ENCODE measurements at regions not wholly inside any gene's neighbourhood (a gene's known extent, or its start where the extent isn't known, plus 50 kb on each side); places are given as distances from the start of the nearest gene placed in this dataset.
"Not testable (repeated sequence)": the region's sequence is repeated elsewhere in the genome, so short reads cannot be mapped to it uniquely, and the experiment has no call there.

GRCh38 chr3:109396806-109397205, 59.5 kb upstream of the DPPA4 start:
- no peak for TF ChIP-seq EZH2 (IDR thresholded peaks at IDR 0.05; ENCODE audit: borderline replicate concordance, low read depth, low read length, severe bottlenecking)
- TF ChIP-seq CTCF (IDR thresholded peaks at IDR 0.05; ENCODE audit: borderline replicate concordance, extremely low read depth, low read length, poor library complexity, severe bottlenecking), result no peak
- no peak overlapping the region for H2AFZ ChIP-seq (ENCODE audit: low read depth, low read length)

GRCh38 chr3:109393728-109394127, 56.4 kb upstream of the DPPA4 start:
- not testable (repeated sequence) for H4K20me1 ChIP-seq (ENCODE audit: insufficient read depth, low read length); H2AFZ ChIP-seq (ENCODE audit: low read depth, low read length); H3K9ac ChIP-seq (ENCODE audit: low read depth, low read length); H3K27me3 ChIP-seq (ENCODE audit: insufficient read depth, low read length, poor library complexity); H3K36me3 ChIP-seq (ENCODE audit: insufficient read depth, low read length); H3K4me1 ChIP-seq (ENCODE audit: insufficient read depth, low read length); DNase-seq; H3K79me2 ChIP-seq (ENCODE audit: insufficient read depth, low read length); H3K4me2 ChIP-seq (ENCODE audit: insufficient read depth, low read length); H3K9me3 ChIP-seq (ENCODE audit: insufficient read depth, low read length, severe bottlenecking); H3K4me3 ChIP-seq (ENCODE audit: low read depth in 1 of 2, low read length in 2 of 2); H3K27ac ChIP-seq (ENCODE audit: low read length); ATAC-seq (ENCODE audit: insufficient read depth, low read depth)

More at GRCh38 chr3:109396806-109397205, 59.5 kb upstream of the DPPA4 start:
- Histone ChIP-seq H3K27me3 (ENCODE audit: insufficient read depth, low read length, poor library complexity) (no peaks in the 10 kb centered on the region), H4K20me1 (ENCODE audit: insufficient read depth, low read length) (no peaks in the 10 kb centered on the region), H3K4me1 (ENCODE audit: insufficient read depth, low read length) (no peaks in the 10 kb centered on the region), H3K36me3 (ENCODE audit: insufficient read depth, low read length) (no peaks in the 10 kb centered on the region), H3K27ac (ENCODE audit: low read length) (no peak overlapping the region), H3K4me2 (ENCODE audit: insufficient read depth, low read length) (no peak overlapping the region), H3K9me3 (ENCODE audit: insufficient read depth, low read length, severe bottlenecking) (no peaks in the 10 kb centered on the region), H3K4me3 (ENCODE audit: low read depth in 1 of 2, low read length in 2 of 2) (no peak overlapping the region), H3K79me2 (ENCODE audit: insufficient read depth, low read length) (no peaks in the 10 kb centered on the region), H3K9ac (ENCODE audit: low read depth, low read length) (no peak overlapping the region)
- DNase-seq (no peak), ATAC-seq (ENCODE audit: insufficient read depth, low read depth) (no peak)

- Histone ChIP-seq H3K27me3 (ENCODE audit: insufficient read depth, low read length, poor library complexity) (no peaks in the 10 kb centered on the region), H4K20me1 (ENCODE audit: insufficient read depth, low read length) (no peaks in the 10 kb centered on the region)
These were observed 54.9 kb upstream of the DPPA4 start for GRCh38 chr3:109392293-109392692.

GRCh38 chr3:109387621-109388020, 50.3 kb upstream of the DPPA4 start:
- peaks cover 13% of the 10 kb centered on the region for H3K4me1 ChIP-seq (ENCODE audit: insufficient read depth, low read length)
- H3K9me3 ChIP-seq (ENCODE audit: insufficient read depth, low read length, severe bottlenecking), result no peaks in the 10 kb centered on the region
- H3K79me2 ChIP-seq (ENCODE audit: insufficient read depth, low read length), result no peaks in the 10 kb centered on the region
- no peaks in the 10 kb centered on the region for H3K36me3 ChIP-seq (ENCODE audit: insufficient read depth, low read length)
- no peak for DNase-seq
- H3K27ac ChIP-seq (ENCODE audit: low read length), result no peak overlapping the region
- ATAC-seq (ENCODE audit: insufficient read depth, low read depth), result no peak
- no peaks in the 10 kb centered on the region for H3K27me3 ChIP-seq (ENCODE audit: insufficient read depth, low read length, poor library complexity)
- H3K4me3 ChIP-seq (ENCODE audit: low read depth in 1 of 2, low read length in 2 of 2), result no peak overlapping the region
- H2AFZ ChIP-seq (ENCODE audit: low read depth, low read length), result no peak overlapping the region
- H3K4me2 ChIP-seq (ENCODE audit: insufficient read depth, low read length), result no peak overlapping the region; the same call in 1 of the 2 replicates
- TF ChIP-seq EZH2 (IDR thresholded peaks at IDR 0.05; ENCODE audit: borderline replicate concordance, low read depth, low read length, severe bottlenecking) (no peak), CTCF (IDR thresholded peaks at IDR 0.05; ENCODE audit: borderline replicate concordance, extremely low read depth, low read length, poor library complexity, severe bottlenecking) (no peak)
- no peak overlapping the region for H3K9ac ChIP-seq (ENCODE audit: low read depth, low read length)
- H4K20me1 ChIP-seq (ENCODE audit: insufficient read depth, low read length), result no peaks in the 10 kb centered on the region

More at GRCh38 chr3:109392293-109392692, 54.9 kb upstream of the DPPA4 start:
- Histone ChIP-seq H3K36me3 (ENCODE audit: insufficient read depth, low read length) (no peaks in the 10 kb centered on the region), H2AFZ (ENCODE audit: low read depth, low read length) (no peak overlapping the region), H3K4me3 (ENCODE audit: low read depth in 1 of 2, low read length in 2 of 2) (no peak overlapping the region), H3K9me3 (ENCODE audit: insufficient read depth, low read length, severe bottlenecking) (no peaks in the 10 kb centered on the region), H3K9ac (ENCODE audit: low read depth, low read length) (no peak overlapping the region), H3K27ac (ENCODE audit: low read length) (no peak overlapping the region), H3K4me2 (ENCODE audit: insufficient read depth, low read length) (no peak overlapping the region), H3K79me2 (ENCODE audit: insufficient read depth, low read length) (no peaks in the 10 kb centered on the region), H3K4me1 (ENCODE audit: insufficient read depth, low read length) (peaks cover 7% of the 10 kb centered on the region)
- DNase-seq (no peak), ATAC-seq (ENCODE audit: insufficient read depth, low read depth) (no peak)
- no peak for TF ChIP-seq CTCF (IDR thresholded peaks at IDR 0.05; ENCODE audit: borderline replicate concordance, extremely low read depth, low read length, poor library complexity, severe bottlenecking)
- no peak for TF ChIP-seq EZH2 (IDR thresholded peaks at IDR 0.05; ENCODE audit: borderline replicate concordance, low read depth, low read length, severe bottlenecking)
